Thyroid gland (tissue), 4 donors: ENCODE measurements at regions not wholly inside any gene's neighbourhood (a gene's known extent, or its start where the extent isn't known, plus 50 kb on each side); places are given as distances from the start of the nearest gene placed in this dataset.

Experiments used
- CTCF ChIP-seq, 6 experiments: fragments of 200-600 bp in 3 of 6; fragments of 450-650 bp in 3 of 6; sonication (generic) in 3 of 6; IDR thresholded peaks; one replicate each; pipeline ENCODE4 v1.5.1; 2016 to 2019; ENCODE audit warnings: antibody characterized with exemption in 6 of 6, mild to moderate bottlenecking in 2 of 6, inconsistent platforms in 1 of 6, moderate library complexity in 1 of 6
- POLR2A ChIP-seq, 2 donors: fragments of 450-650 bp; IDR thresholded peaks; one replicate each; pipeline ENCODE4 v1.6.1; 2017; ENCODE audit warnings: antibody characterized with exemption in 2 of 2, mild to moderate bottlenecking in 2 of 2, moderate library complexity in 1 of 2

- TF ChIP-seq POLR2A (IDR thresholded peaks at IDR 0.05) = no peak
- no peak for TF ChIP-seq CTCF (IDR thresholded peaks at IDR 0.05)
Observed at GRCh38 chr11:114984611-114985163, 306.4 kb downstream of the NXPE2 start.
